ENCODE measurements at regions not wholly inside any gene's neighbourhood (a gene's known extent, or its start where the extent isn't known, plus 50 kb on each side); places are given as distances from the start of the nearest gene placed in this dataset.

DNA sequence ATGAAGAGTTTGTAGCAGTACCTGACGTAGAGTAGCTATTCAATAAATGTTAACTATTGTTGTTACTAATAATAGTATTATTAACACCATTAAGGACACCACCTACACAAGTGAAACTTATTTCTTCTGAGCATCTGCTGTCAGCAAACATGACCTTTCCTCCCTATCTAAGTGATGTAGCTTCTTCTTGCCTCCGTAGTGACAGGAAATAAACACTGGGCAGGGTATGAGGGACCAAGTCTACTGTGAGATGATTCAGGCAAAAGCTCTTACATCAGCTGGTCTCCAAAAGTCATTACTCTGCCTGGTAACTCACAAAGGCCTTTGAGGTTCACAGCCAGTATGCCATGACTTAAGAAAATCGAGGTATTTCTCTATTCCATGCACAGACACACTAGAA, 750.5 kb downstream of the CPS1 start:
- Mint-ChIP-seq H3K36me3 (no peaks in the 10 kb centered on the region), H3K27ac (no peak overlapping the region), H3K27me3 (no peaks in the 10 kb centered on the region), H3K4me1 (ENCODE audit: unreplicated experiment) (no peaks in the 10 kb centered on the region), H3K4me3 (no peak overlapping the region), H3K9me3 (no peaks in the 10 kb centered on the region)
- no peak for TF ChIP-seq CTCF (conservative IDR thresholded peaks at IDR 0.05)
- DNase-seq (ENCODE audit: extremely low spot score, unreplicated experiment): no peak
